Sigmoid colon (tissue), 4 donors: ENCODE measurements at regions not wholly inside any gene's neighbourhood (a gene's known extent, or its start where the extent isn't known, plus 50 kb on each side); places are given as distances from the start of the nearest gene placed in this dataset.

ENCODE experiments used
- POLR2A ChIP-seq, 2 donors: fragments of 450-650 bp; IDR thresholded peaks; one replicate each; pipeline ENCODE4 v1.6.1; 2016; ENCODE audit warnings: antibody characterized with exemption in 2 of 2, mild to moderate bottlenecking in 2 of 2, moderate library complexity in 2 of 2
- POLR2AphosphoS5 ChIP-seq, 4 donors: sonication (generic); formaldehyde crosslinking; IDR thresholded peaks; one replicate each; pipeline ENCODE4 v1.6.1; 2017; ENCODE audit warnings: antibody characterized with exemption in 4 of 4
- TF ChIP-seq, protein P1 (sequence below), 4 experiments: fragments of 450-650 bp in 3 of 4; fragments of 200-600 bp in 1 of 4; IDR thresholded peaks; one replicate each; pipeline ENCODE4 v1.5.1; 2016 to 2019; ENCODE audit warnings: antibody characterized with exemption in 4 of 4, mild to moderate bottlenecking in 3 of 4, moderate library complexity in 2 of 4

- TF ChIP-seq, protein P1, sequence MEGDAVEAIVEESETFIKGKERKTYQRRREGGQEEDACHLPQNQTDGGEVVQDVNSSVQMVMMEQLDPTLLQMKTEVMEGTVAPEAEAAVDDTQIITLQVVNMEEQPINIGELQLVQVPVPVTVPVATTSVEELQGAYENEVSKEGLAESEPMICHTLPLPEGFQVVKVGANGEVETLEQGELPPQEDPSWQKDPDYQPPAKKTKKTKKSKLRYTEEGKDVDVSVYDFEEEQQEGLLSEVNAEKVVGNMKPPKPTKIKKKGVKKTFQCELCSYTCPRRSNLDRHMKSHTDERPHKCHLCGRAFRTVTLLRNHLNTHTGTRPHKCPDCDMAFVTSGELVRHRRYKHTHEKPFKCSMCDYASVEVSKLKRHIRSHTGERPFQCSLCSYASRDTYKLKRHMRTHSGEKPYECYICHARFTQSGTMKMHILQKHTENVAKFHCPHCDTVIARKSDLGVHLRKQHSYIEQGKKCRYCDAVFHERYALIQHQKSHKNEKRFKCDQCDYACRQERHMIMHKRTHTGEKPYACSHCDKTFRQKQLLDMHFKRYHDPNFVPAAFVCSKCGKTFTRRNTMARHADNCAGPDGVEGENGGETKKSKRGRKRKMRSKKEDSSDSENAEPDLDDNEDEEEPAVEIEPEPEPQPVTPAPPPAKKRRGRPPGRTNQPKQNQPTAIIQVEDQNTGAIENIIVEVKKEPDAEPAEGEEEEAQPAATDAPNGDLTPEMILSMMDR (IDR thresholded peaks at IDR 0.05): no peak
- TF ChIP-seq POLR2AphosphoS5 (IDR thresholded peaks at IDR 0.05) (no peak), POLR2A (IDR thresholded peaks at IDR 0.05) (no peak)
Observed at GRCh38 chr9:21683484-21684175, 118.8 kb upstream of the MTAP start.
